Ectodermal cell (in vitro differentiated cells): ENCODE measurements at regions not wholly inside any gene's neighbourhood (a gene's known extent, or its start where the extent isn't known, plus 50 kb on each side); places are given as distances from the start of the nearest gene placed in this dataset.
"Not testable (repeated sequence)": the region's sequence is repeated elsewhere in the genome, so short reads cannot be mapped to it uniquely, and the experiment has no call there.

Source experiments
- H3K27ac ChIP-seq: 2 replicates; pipeline ENCODE4 v1.7.0; 2013; ENCODE audit warnings: mild to moderate bottlenecking, low read depth, low read length; ENCODE audit not compliant: insufficient read depth, poor library complexity, severe bottlenecking
- H3K27me3 ChIP-seq: 2 replicates; pipeline ENCODE4 v1.7.0; 2013; ENCODE audit warnings: mild to moderate bottlenecking, low read length; ENCODE audit not compliant: insufficient read depth, control insufficient read depth, poor library complexity, severe bottlenecking
- H3K36me3 ChIP-seq: one replicate; pipeline ENCODE4 v1.7.0; 2013; ENCODE audit warnings: low read length; ENCODE audit not compliant: control insufficient read depth, insufficient read depth
- H3K4me1 ChIP-seq: one replicate; pipeline ENCODE4 v1.7.0; 2013; ENCODE audit warnings: low read length; ENCODE audit not compliant: control insufficient read depth, insufficient read depth
- H3K4me3 ChIP-seq: 2 replicates; pipeline ENCODE4 v1.7.0; 2013; ENCODE audit warnings: low read depth, low read length, control low read depth; ENCODE audit not compliant: insufficient read depth
- H3K9me3 ChIP-seq: 2 replicates; pipeline ENCODE4 v1.7.0; 2013; ENCODE audit warnings: mild to moderate bottlenecking, low read length, moderate library complexity; ENCODE audit not compliant: control insufficient read depth
- WGBS, 2 experiments: methylation state at CpG; one replicate each; pipeline ENCODE4 v1.1.7; 2013; ENCODE audit warnings: missing lambda C conversion rate in 2 of 2; 5-methylcytosine and 5-hydroxymethylcytosine counted together

- 93 to 100% methylated on average over 1 of the region's 1 CpG for WGBS, 2 experiments
- no peaks in the 10 kb centered on the region for H3K9me3 ChIP-seq
- no peaks in the 10 kb centered on the region for H3K36me3 ChIP-seq
- H3K4me3 ChIP-seq, result no peak overlapping the region
- no peaks in the 10 kb centered on the region for H3K4me1 ChIP-seq
- no peaks in the 10 kb centered on the region for H3K27me3 ChIP-seq
- no peak overlapping the region for H3K27ac ChIP-seq
Observed at GRCh38 chr10:84862551-84862950, 534.2 kb downstream of the CCSER2 start.

- 87 to 94% methylated on average over 2 of the region's 2 CpGs for WGBS, 2 experiments
- Histone ChIP-seq H3K27ac (no peak overlapping the region), H3K4me1 (no peaks in the 10 kb centered on the region), H3K36me3 (no peaks in the 10 kb centered on the region), H3K4me3 (no peak overlapping the region), H3K27me3 (no peaks in the 10 kb centered on the region), H3K9me3 (no peaks in the 10 kb centered on the region)
Observed at GRCh38 chr10:84863675-84864074, 535.3 kb downstream of the CCSER2 start.

GRCh38 chr10:84876116-84876999, 548.0 kb downstream of the CCSER2 start:
- 89 to 93% methylated on average over 4 of the region's 4 CpGs for WGBS, 2 experiments
- H3K9me3 ChIP-seq, result no peaks in the 10 kb centered on the region
- no peaks in the 10 kb centered on the region for H3K36me3 ChIP-seq

GRCh38 chr10:84879991-84880390, 551.6 kb downstream of the CCSER2 start:
- no peaks in the 10 kb centered on the region for H3K4me1 ChIP-seq
- H3K27me3 ChIP-seq, result no peaks in the 10 kb centered on the region
- no peak overlapping the region for H3K27ac ChIP-seq
- no peaks in the 10 kb centered on the region for H3K9me3 ChIP-seq
- H3K36me3 ChIP-seq, result no peaks in the 10 kb centered on the region
- H3K4me3 ChIP-seq, result no peak overlapping the region
- WGBS, 2 experiments, result 95 to 97% methylated on average over 2 of the region's 2 CpGs

More at GRCh38 chr10:84876116-84876999, 548.0 kb downstream of the CCSER2 start:
- Histone ChIP-seq H3K27ac (no peak overlapping the region), H3K4me1 (no peaks in the 10 kb centered on the region), H3K4me3 (no peak overlapping the region), H3K27me3 (no peaks in the 10 kb centered on the region)

GRCh38 chr10:84881696-84882095, 553.3 kb downstream of the CCSER2 start:
- H3K27ac ChIP-seq, H3K4me1 ChIP-seq, H3K27me3 ChIP-seq, H3K36me3 ChIP-seq, H3K9me3 ChIP-seq, H3K4me3 ChIP-seq: not testable (repeated sequence)
- whole genome bisulfite sequencing, 2 experiments, result 89 to 94% methylated on average over 3 of the region's 3 CpGs

- Histone ChIP-seq H3K36me3 (no peaks in the 10 kb centered on the region), H3K9me3 (no peaks in the 10 kb centered on the region), H3K27me3 (no peaks in the 10 kb centered on the region), H3K27ac (no peak overlapping the region), H3K4me1 (no peaks in the 10 kb centered on the region), H3K4me3 (no peak overlapping the region)
- WGBS, 2 experiments, result 95% methylated on average over 3 of the region's 3 CpGs
Observed at GRCh38 chr10:84890706-84891105, 562.3 kb downstream of the CCSER2 start.

- WGBS, 2 experiments, result 45 to 47% methylated on average over 4 of the region's 4 CpGs
- H3K27ac ChIP-seq, result no peak overlapping the region
- no peaks in the 10 kb centered on the region for H3K9me3 ChIP-seq
- H3K27me3 ChIP-seq, result no peaks in the 10 kb centered on the region
- no peak overlapping the region for H3K4me3 ChIP-seq
- no peaks in the 10 kb centered on the region for H3K4me1 ChIP-seq
- no peaks in the 10 kb centered on the region for H3K36me3 ChIP-seq
Observed at GRCh38 chr10:84891631-84892030, 563.2 kb downstream of the CCSER2 start.

GRCh38 chr10:84895541-84895940, 567.2 kb downstream of the CCSER2 start:
- Histone ChIP-seq H3K9me3 (no peaks in the 10 kb centered on the region), H3K4me3 (no peak overlapping the region), H3K27me3 (no peaks in the 10 kb centered on the region), H3K4me1 (no peaks in the 10 kb centered on the region), H3K36me3 (no peaks in the 10 kb centered on the region), H3K27ac (no peak overlapping the region)
- WGBS, 2 experiments, result 100% methylated on average over 1 to 2 of the region's 3 CpGs

GRCh38 chr10:84896909-84897308, 568.5 kb downstream of the CCSER2 start:
- 91 to 96% methylated on average over 2 of the region's 2 CpGs for WGBS, 2 experiments
- no peak overlapping the region for H3K4me3 ChIP-seq
- no peaks in the 10 kb centered on the region for H3K36me3 ChIP-seq
- no peaks in the 10 kb centered on the region for H3K9me3 ChIP-seq
- H3K27ac ChIP-seq, result no peak overlapping the region
- no peaks in the 10 kb centered on the region for H3K4me1 ChIP-seq
- no peaks in the 10 kb centered on the region for H3K27me3 ChIP-seq

- Histone ChIP-seq H3K4me1 (no peaks in the 10 kb centered on the region), H3K27ac (no peak overlapping the region), H3K4me3 (no peak overlapping the region), H3K36me3 (no peaks in the 10 kb centered on the region), H3K9me3 (no peaks in the 10 kb centered on the region), H3K27me3 (no peaks in the 10 kb centered on the region)
- 93 to 97% methylated on average over 1 of the region's 1 CpG for WGBS, 2 experiments
Observed at GRCh38 chr10:84899268-84899667, 570.9 kb downstream of the CCSER2 start.
